Right lobe of liver (tissue), 6 donors: ENCODE measurements at regions not wholly inside any gene's neighbourhood (a gene's known extent, or its start where the extent isn't known, plus 50 kb on each side); places are given as distances from the start of the nearest gene placed in this dataset.

Experiments used
- ATAC-seq, 4 donors: fragments of 200-7000 bp; cut with Tn5 transposase; one replicate each; pipeline ENCODE4 v1.9.1; 2020; ENCODE audit warnings: mild to moderate bottlenecking in 4 of 4, moderate library complexity in 4 of 4
- DNase-seq, 3 donors: peaks; one replicate each; pipeline ENCODE4 v3.0.0-alpha.2; 2020
- H3K27ac ChIP-seq, 3 donors: fragments of 200-600 bp; one replicate each; pipeline ENCODE4 v1.8.0; 2022
- H3K27me3 ChIP-seq, 2 donors: fragments of 200-600 bp; one replicate each; pipeline ENCODE4 v1.8.0; 2022
- H3K36me3 ChIP-seq, 4 donors: fragments of 200-600 bp; sonication (generic) in 1 of 4; one replicate each; pipeline versions ENCODE4 v1.5.1 to v1.8.0; 2017 to 2022; ENCODE audit warnings: control low read depth in 1 of 4
- H3K4me1 ChIP-seq, 4 donors: fragments of 200-600 bp; sonication (generic) in 1 of 4; one replicate each; pipeline versions ENCODE4 v1.5.1 to v1.8.0; 2017 to 2022; ENCODE audit warnings: control low read depth in 1 of 4
- H3K4me3 ChIP-seq, 3 donors: fragments of 200-600 bp; one replicate each; pipeline ENCODE4 v1.8.0; 2022
- H3K9me3 ChIP-seq, 4 donors: fragments of 200-600 bp; sonication (generic) in 1 of 4; one replicate each; pipeline versions ENCODE4 v1.5.1 to v1.8.0; 2017 to 2022; ENCODE audit warnings: control low read depth in 1 of 4
- CTCF ChIP-seq, 4 donors: fragments of 200-600 bp in 3 of 4; fragments of 450-650 bp in 1 of 4; IDR thresholded peaks; one replicate each; pipeline versions ENCODE4 v1.5.1 to v1.8.0; 2016 to 2022; ENCODE audit warnings: antibody characterized with exemption in 4 of 4, mild to moderate bottlenecking in 2 of 4
- POLR2A ChIP-seq: fragments of 450-650 bp; IDR thresholded peaks from one replicate; pipeline ENCODE4 v1.6.1; 2017; ENCODE audit warnings: antibody characterized with exemption, mild to moderate bottlenecking
- WGBS: methylation state at CpG from one replicate; pipeline ENCODE4 v1.1.6; 2018; ENCODE audit warnings: low coverage, low lambda C conversion rate; ENCODE audit not compliant: insufficient coverage; ENCODE audit errors: missing lambda C conversion rate; 5-methylcytosine and 5-hydroxymethylcytosine counted together
- intact Hi-C, 2 donors: fragments of 100-400 bp; cut with DNase I; formaldehyde crosslinking; loops; one replicate each; pipeline versions ENCODE4 v1.11.2 to v1.14.1; 2022
- donor health status: DM: no; HTN: yes; CAD: no.
- donor health status: DM: no; HTN: no; CAD: no.
- donor health status: DM: no; HTN: no; CAD: no.
- donor health status: DM: no; HTN: yes; CAD: no.
- donor health status: DM: no; HTN: yes; CAD: no.

GRCh38 chr5:2302169-2302568 lies 419.4 kb upstream of the IRX4 start:
- no peak for TF ChIP-seq POLR2A
- TF ChIP-seq CTCF (IDR thresholded peaks at IDR 0.05) = no peak
- DNase-seq = no peak
- Histone ChIP-seq H3K36me3 (no peaks in the 10 kb centered on the region), H3K27me3 (no peaks in the 10 kb centered on the region), H3K4me3 (no peak overlapping the region), H3K27ac (no peak overlapping the region), H3K4me1 (no peaks in the 10 kb centered on the region), H3K9me3 (no peaks in the 10 kb centered on the region)
- WGBS = 69% methylated on average over 11 of the region's 16 CpGs
- intact Hi-C loops = no loop called here
- no peak for ATAC-seq

GRCh38 chr5:2300861-2301574 lies 418.3 kb upstream of the IRX4 start:
- ATAC-seq (peak in 1 of 4 donors; percentile 17), DNase-seq (no peak)

GRCh38 chr5:2300421-2300820 lies 417.7 kb upstream of the IRX4 start:
- ATAC-seq (no peak), DNase-seq (no peak)

More at GRCh38 chr5:2300861-2301574, 418.3 kb upstream of the IRX4 start:
- intact Hi-C loops = no loop called here
- TF ChIP-seq CTCF (IDR thresholded peaks at IDR 0.05) = no peak
- TF ChIP-seq POLR2A = no peak
- 50% methylated on average over 3 of the region's 22 CpGs for WGBS
- H3K9me3 ChIP-seq = no peaks in the 10 kb centered on the region
- no peaks in the 10 kb centered on the region for H3K36me3 ChIP-seq
- H3K4me3 ChIP-seq = no peak overlapping the region
- no peaks in the 10 kb centered on the region for H3K27me3 ChIP-seq
- no peaks in the 10 kb centered on the region for H3K4me1 ChIP-seq
- H3K27ac ChIP-seq = no peak overlapping the region

GRCh38 chr5:2299388-2300220 lies 416.9 kb upstream of the IRX4 start:
- Histone ChIP-seq H3K27me3 (no peaks in the 10 kb centered on the region), H3K36me3 (no peaks in the 10 kb centered on the region), H3K27ac (no peak overlapping the region), H3K9me3 (no peaks in the 10 kb centered on the region), H3K4me3 (no peak overlapping the region), H3K4me1 (no peaks in the 10 kb centered on the region)
- TF ChIP-seq POLR2A = no peak
- no peak for TF ChIP-seq CTCF (IDR thresholded peaks at IDR 0.05)
- WGBS = 44% methylated on average over 8 of the region's 19 CpGs
- intact Hi-C loops = no loop called here
- DNase-seq (no peak), ATAC-seq (no peak)

More at GRCh38 chr5:2300421-2300820, 417.7 kb upstream of the IRX4 start:
- Histone ChIP-seq H3K27ac (no peak overlapping the region), H3K9me3 (no peaks in the 10 kb centered on the region), H3K4me3 (no peak overlapping the region), H3K27me3 (no peaks in the 10 kb centered on the region), H3K36me3 (no peaks in the 10 kb centered on the region), H3K4me1 (no peaks in the 10 kb centered on the region)
- intact Hi-C loops = no loop called here
- TF ChIP-seq CTCF (IDR thresholded peaks at IDR 0.05) (no peak), POLR2A (no peak)
- no CpG with 5 or more reads among the region's 11 CpGs for WGBS
